ENCODE measurements at regions not wholly inside any gene's neighbourhood (a gene's known extent, or its start where the extent isn't known, plus 50 kb on each side); places are given as distances from the start of the nearest gene placed in this dataset.

DNA sequence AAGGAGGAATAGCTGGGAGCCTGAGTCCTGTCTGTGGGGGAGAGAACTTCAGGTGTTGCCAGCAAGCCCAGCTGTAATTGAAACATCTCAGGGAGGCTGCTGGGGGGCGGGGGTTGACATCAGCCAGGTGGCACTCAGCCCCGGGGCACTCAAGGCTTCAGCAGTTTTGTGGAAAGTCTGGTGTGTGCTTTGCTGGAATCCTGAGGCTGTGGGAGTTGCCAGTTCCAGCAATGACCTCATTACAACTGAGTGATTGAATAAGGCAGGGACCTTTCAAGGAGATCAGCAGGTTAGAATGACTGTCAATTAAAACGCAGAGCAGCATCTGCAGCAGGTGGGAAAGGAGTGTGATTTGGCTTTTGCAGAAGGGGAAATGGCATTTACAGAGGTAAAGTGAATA, 75.7 kb downstream of the FAM43A start:
- no peak for TF ChIP-seq CTCF (IDR thresholded peaks at IDR 0.05; ENCODE audit: low read depth, low read length, poor library complexity, severe bottlenecking)
- TF ChIP-seq EZH2phosphoT487 (IDR thresholded peaks at IDR 0.05; ENCODE audit: borderline replicate concordance, low read length): no peak

Measured in DOHH2 (cell line).